Glomerular endothelial cell (primary cell): ENCODE measurements at regions not wholly inside any gene's neighbourhood (a gene's known extent, or its start where the extent isn't known, plus 50 kb on each side); places are given as distances from the start of the nearest gene placed in this dataset.
"Not testable (repeated sequence)": the region's sequence is repeated elsewhere in the genome, so short reads cannot be mapped to it uniquely, and the experiment has no call there.

Experiments
- DNase-seq: peaks from one replicate; pipeline ENCODE4 v3.0.0-alpha.2; 2011; ENCODE audit warnings: low read depth, low spot score; ENCODE audit errors: extremely low read depth

DNA sequence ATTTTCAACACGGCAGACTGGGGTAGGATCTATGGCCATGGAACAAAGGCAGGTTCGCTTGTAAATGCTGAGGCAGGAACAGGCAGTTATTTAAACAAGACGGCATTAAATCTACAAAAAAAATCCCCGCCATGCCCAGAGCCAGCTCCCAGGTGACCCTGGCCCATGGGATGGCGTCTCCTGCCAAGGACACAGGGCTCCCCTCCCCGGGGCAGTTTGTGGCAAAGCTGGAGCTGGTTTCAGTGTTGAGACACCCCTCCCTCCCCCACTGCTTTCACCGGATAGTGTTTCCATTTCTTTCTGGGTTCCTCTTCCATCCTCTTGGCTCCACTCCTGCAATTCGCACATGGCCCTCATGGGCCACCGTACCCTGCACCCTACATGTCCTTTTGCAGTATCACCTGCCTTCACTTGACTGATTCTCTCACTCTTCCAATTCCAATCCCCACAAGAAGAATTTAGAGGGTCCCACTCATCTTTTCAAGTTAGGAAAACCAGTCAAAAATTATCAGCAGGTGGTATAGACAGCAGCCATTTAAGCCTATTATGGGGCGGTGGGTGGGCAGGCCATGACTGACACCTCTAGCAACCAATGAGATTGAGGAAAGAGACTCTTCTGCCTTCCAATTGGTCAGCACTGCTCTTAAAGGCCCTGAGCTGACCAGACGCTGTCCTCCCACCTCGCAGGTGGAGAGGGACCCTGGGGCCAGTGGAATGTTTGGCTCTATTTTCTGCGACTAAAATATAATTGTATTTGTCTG, 52.0 kb downstream of the OLIG1 start:
- no peak for DNase-seq

DNA sequence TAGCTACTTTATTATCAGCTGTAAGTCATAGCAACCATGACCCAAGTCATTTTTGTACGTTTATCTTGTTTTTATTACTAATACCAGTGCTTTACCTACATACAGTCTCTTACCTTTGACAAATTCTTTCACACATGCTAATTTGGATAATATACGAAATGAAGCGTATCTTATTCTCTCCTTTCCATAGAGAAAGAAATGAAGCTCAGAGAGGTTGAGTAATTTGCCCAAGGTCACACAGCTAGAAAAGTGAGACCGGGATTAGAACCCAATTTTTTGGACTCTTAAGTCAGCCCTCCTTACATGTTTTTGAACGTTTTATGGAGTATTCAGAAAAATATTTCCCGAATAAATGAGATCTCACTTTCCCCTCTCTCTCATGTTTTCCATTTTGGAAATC, 52.6 kb downstream of the OLIG1 start:
- DNase-seq: no peak

DNA sequence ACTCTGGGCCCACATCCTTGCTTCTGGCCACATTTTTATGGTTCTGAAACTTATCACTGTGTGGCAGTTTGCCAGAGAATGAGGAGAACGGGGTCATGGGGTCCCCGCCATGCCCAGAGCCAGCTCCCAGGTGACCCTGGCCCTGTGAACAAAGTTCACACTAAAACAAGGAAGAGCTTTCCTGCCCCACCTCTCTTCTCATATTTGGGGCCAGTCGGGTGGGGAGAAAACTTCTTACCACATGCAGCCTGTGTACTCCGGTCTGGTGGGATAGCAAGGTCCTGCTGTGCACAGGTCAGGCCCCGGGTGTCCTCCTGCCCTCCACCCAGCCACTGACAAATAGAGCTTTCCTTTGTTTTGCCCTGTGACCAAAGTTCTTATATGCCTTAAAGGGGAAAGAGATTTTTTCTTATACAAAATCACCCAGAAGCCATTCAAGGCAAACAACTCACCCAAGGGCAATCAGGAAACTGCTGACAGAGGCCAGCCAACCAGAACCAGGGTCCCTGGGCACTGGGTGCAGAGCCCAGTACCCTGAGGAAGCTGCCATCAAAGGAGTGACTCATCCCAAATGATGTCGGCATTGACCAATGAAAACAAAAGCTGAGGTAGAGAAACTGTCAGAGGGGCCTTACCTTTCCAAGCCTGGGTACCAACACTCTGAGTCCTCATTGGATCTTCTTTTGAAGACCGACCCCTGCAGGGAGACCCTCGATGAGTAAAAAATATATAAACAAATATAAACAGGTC, 53.6 kb downstream of the OLIG1 start:
- DNase-seq: no peak

GRCh38 chr21:33124889-33125288, 54.9 kb downstream of the OLIG1 start:
- no peak for DNase-seq

GRCh38 chr21:33125680-33126375, 55.9 kb downstream of the OLIG1 start:
- no peak for DNase-seq

- no peak for DNase-seq
These were observed 56.6 kb downstream of the OLIG1 start for GRCh38 chr21:33126569-33126968.

DNA sequence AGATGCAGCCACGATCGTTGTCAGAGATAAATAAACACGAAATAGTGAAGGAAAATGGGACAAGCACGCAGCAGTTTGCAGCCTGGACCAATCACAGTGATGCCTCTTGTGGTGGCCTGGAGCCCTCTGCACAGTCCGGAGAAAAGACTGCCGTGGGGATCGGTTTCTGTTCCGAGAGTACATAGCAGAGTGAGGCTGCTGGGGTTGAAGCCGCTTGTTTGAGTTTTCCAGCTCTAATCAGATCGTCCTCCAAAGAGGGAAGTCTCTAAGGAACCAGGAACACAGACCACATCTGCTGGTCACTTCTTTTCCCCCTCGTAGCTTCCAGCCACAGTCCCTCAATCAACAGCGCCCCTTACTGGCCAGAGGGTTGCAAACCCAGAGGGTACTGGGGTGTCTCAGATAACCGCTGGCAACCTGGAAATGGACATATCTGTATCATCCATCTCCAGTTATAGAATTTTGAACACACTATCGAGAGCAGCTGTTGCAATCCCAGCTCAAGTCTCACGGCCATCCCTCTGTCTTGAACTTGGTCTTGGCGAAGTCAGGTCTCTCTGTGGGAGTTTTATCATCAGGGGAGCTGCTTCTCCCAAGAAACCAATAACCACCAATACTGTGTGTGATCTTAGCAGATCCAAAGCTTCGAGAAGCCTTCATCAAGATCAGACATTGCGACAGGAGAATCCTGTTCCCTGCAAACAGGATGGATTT, 57.4 kb downstream of the OLIG1 start:
- peak; percentile 34 for DNase-seq

- no peak for DNase-seq
These were observed 57.9 kb downstream of the OLIG1 start for GRCh38 chr21:33127868-33128242.

GRCh38 chr21:33128538-33128937, 58.6 kb downstream of the OLIG1 start:
- no peak for DNase-seq

- DNase-seq: no peak
These were observed 62.1 kb downstream of the OLIG1 start for GRCh38 chr21:33132054-33132453.

DNA sequence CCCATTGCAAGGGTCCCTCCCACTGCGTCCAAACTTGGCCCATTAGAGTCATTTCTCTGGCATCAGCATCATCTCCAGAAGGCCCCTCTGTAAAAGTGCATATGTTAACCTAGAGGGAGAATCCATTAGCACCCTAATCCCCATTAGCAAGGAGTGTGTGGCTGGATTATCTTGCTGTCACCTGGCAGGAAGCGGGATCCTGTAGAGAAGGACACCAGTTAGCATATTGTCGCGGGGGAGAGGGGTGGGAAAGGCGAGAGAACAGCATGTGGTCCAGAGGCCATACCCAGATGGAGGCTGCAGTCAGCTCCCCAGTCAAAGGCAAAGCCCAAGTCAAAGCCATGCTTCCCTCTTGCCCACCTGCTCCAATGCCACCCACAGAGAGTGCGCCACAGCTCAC, 64.0 kb downstream of the OLIG1 start:
- DNase-seq: no peak

DNA sequence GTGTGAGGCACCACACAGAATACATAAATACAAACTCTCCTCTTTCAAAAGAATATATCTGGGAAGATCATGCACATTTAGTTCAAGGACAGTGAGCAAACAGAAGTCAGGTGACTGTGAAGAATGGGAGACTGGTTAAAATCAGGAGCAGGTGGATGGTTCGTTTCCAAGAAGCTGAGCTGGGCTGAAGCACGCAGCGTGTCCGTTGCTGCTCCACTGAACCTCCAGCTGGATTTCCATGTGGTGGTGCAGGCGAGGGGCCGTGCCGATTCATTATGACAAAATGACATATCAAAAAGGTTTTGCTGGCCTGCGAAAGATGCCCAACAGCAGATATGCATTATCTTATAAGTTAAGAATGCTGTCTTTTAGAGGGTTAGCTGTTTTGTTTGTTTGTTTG, 66.0 kb downstream of the OLIG1 start:
- no peak for DNase-seq

DNA sequence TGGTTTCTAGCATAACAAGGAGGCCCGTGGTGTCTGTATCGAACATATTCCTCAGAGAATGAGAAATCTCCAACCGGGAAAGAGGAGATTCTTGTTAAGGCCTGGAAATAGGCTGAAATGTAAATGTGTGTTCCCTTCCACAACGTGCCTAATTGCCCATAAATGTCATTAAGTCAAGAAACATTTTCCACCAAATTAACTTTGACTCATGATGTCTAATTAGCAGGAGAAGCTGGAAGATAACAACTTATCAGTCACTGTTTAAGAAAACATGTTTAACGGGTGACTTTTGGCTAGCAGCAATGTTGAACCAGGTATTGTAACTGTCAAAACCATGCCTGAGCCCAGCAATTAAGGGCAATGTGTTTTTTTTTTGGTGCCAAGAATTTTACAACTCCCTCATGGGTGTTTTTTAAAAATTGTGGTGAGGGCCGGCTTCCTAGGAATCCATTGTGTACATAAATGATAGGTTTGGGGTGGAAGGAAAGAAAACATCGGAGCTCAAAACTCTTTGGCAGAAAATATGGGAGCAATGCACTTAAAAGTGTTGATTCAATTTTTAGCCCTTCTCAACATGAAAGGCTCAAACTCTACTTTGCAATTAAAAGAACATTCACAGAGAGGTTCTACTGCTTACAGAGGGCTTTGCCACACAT, 67.0 kb downstream of the OLIG1 start:
- no peak for DNase-seq

- no peak for DNase-seq
These were observed 69.1 kb downstream of the OLIG1 start for GRCh38 chr21:33139084-33139483.

DNA sequence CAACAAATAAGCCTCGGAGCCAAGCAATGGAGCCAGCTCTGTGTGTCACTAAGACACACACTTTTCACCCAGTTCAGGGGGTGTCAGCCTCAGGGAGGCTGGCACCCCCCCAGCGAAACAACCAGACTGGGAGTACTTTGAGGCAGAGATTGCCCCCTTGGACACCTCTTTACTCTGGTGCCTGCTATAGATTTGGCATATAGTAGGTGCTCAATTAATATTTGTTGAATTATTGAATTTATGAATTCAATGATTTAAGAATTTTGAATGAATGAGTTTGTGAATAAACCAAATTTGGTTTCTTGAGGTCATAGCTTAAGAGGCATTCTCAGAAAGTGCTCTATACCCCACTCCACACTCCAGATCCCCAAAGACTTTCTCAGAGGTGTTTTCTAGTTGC, 70.3 kb downstream of the OLIG1 start:
- no peak for DNase-seq

DNA sequence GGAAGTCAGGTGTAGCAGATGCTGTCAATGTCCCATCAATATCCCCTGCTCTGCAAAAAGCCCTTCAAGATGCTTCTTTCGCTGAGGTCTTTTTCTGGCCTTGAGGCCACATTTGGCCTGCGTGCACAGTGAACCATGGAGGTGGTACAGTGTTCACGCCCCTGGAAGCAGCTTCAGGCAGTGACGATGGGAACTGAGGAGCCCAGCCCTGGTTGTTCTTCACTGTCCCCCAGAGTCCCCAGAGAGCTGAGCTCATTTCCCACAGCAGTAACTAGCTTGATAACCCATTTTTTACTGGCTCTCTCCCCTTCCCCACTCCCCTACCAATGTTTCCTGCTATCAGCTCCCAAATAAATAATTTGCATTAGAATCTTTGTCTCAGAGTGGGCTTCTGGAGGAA, 76.5 kb downstream of the OLIG1 start:
- no peak for DNase-seq

GRCh38 chr21:33149181-33149580, 79.2 kb downstream of the OLIG1 start:
- DNase-seq: no peak

DNA sequence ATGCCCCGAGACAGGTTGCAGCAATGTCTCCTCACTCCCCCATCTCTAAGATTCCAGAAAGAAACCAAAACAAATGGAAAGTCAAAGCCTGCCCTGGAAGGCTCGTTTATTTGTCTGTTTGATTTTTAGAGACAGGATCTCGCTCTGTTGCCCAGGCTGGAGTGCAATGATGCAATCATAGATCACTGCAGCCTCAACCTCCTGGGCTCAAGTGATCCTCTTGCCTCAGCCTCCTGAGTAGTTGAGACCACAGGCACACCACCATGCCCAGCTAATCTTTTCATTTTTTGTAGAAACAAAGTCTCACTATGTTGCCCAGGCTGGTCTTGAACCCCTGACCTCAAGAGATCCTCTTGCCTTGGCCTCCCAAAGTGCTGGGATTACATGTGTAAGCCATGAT, 78.8 kb upstream of the IFNAR2 start:
- not testable (repeated sequence) for DNase-seq

DNA sequence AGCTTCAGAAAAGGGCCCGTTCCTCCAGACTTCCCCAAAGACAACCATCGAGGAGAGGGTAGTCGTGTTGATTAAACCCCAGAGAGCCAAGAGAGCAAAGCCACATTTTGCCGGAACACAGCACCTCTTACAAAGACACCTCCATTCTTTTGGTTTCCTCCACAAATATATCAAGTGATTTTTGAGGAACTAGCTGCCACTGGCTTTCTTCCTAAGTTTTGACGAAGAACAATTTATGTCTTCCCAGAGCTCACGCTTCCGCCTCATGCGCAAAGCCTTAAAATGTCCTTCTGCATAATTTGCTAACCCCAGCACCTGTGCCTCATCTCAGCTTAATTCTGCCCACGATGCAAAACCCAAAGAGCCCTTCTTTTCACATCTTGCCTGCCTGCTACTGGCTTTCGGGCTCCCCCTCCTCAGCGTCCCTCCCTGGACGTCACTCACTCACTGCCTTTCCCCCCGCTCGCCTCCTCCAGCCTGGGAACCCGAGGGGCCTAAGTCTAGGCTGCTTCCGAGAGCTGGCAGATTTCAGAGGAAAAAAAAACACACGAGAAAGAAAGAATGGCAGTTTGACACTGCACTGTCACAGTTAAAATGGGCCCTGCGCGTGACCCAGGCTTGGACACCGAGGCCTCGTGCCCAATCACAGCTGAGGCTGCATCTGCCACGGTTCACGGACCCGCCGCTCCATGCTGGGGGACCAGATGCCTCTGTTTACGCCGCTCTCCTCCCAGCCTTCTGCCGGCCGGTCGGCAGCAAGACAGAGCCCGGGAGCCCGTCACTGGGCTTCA, 77.6 kb upstream of the IFNAR2 start:
- no peak for DNase-seq

GRCh38 chr21:33152732-33153130, 77.0 kb upstream of the IFNAR2 start:
- DNase-seq: no peak
